Lower lobe of right lung (tissue), 2 donors: ENCODE measurements at regions not wholly inside any gene's neighbourhood (a gene's known extent, or its start where the extent isn't known, plus 50 kb on each side); places are given as distances from the start of the nearest gene placed in this dataset.

ENCODE experiments used
- ATAC-seq, 2 donors: fragments of 200-7000 bp; cut with Tn5 transposase; one replicate each; pipeline ENCODE4 v1.9.1; 2020 to 2022; ENCODE audit warnings: mild to moderate bottlenecking in 2 of 2, moderate library complexity in 2 of 2
- DNase-seq: peaks from one replicate; pipeline ENCODE4 v3.0.0-alpha.2; 2020
- H3K27ac ChIP-seq: fragments of 200-600 bp; one replicate; pipeline ENCODE4 v1.8.0; 2022
- H3K27me3 ChIP-seq: fragments of 200-600 bp; one replicate; pipeline ENCODE4 v1.8.0; 2022; ENCODE audit warnings: low read depth
- H3K36me3 ChIP-seq: fragments of 200-600 bp; one replicate; pipeline ENCODE4 v1.8.0; 2022; ENCODE audit warnings: mild to moderate bottlenecking
- H3K4me1 ChIP-seq: fragments of 200-600 bp; one replicate; pipeline ENCODE4 v1.8.0; 2022
- H3K4me3 ChIP-seq: fragments of 200-600 bp; one replicate; pipeline ENCODE4 v1.8.0; 2022; ENCODE audit warnings: mild to moderate bottlenecking
- H3K9me3 ChIP-seq: fragments of 200-600 bp; one replicate; pipeline ENCODE4 v1.8.0; 2022
- CTCF ChIP-seq: fragments of 200-600 bp; IDR thresholded peaks from one replicate; pipeline ENCODE4 v1.8.0; 2022; ENCODE audit warnings: antibody characterized with exemption, mild to moderate bottlenecking
- intact Hi-C: fragments of 100-400 bp; cut with DNase I; formaldehyde crosslinking; loops from one replicate; pipeline ENCODE4 v1.11.0; 2022
- donor health status: DM: no; HTN: yes; CAD: no; lungs with severe emphysema.

- no peak for TF ChIP-seq CTCF
- H3K27me3 ChIP-seq, result no peaks in the 10 kb centered on the region
- H3K27ac ChIP-seq, result no peak overlapping the region
- no peaks in the 10 kb centered on the region for H3K4me1 ChIP-seq
- H3K4me3 ChIP-seq, result no peak overlapping the region
- H3K36me3 ChIP-seq, result no peaks in the 10 kb centered on the region
- intact Hi-C loops, result no loop called here
- ATAC-seq, result no peak
- no peaks in the 10 kb centered on the region for H3K9me3 ChIP-seq
- no peak for DNase-seq
Observed at GRCh38 chr21:41622831-41623548, 115.0 kb upstream of the TMPRSS2 start.

- no peak overlapping the region for H3K4me3 ChIP-seq
- DNase-seq, result no peak
- ATAC-seq, result no peak
Observed at GRCh38 chr21:41622201-41622600, 114.2 kb upstream of the TMPRSS2 start.

GRCh38 chr21:41621513-41621912 is 113.6 kb upstream of the TMPRSS2 start:
- H3K27ac ChIP-seq, result peak overlapping the region; percentile 36
- H3K36me3 ChIP-seq, result no peaks in the 10 kb centered on the region
- no peak for DNase-seq
- no peak overlapping the region for H3K4me3 ChIP-seq
- no peak for TF ChIP-seq CTCF
- no peaks in the 10 kb centered on the region for H3K27me3 ChIP-seq
- ATAC-seq, result peak; percentile 13 to 24
- no peaks in the 10 kb centered on the region for H3K9me3 ChIP-seq
- no peaks in the 10 kb centered on the region for H3K4me1 ChIP-seq
- intact Hi-C loops, result no loop called here

More at GRCh38 chr21:41622201-41622600, 114.2 kb upstream of the TMPRSS2 start:
- Histone ChIP-seq H3K36me3 (no peaks in the 10 kb centered on the region), H3K9me3 (no peaks in the 10 kb centered on the region), H3K27me3 (no peaks in the 10 kb centered on the region), H3K4me1 (no peaks in the 10 kb centered on the region), H3K27ac (peak overlapping the region; percentile 36)
- TF ChIP-seq CTCF, result no peak
- intact Hi-C loops, result no loop called here

GRCh38 chr21:41620982-41621381 is 113.0 kb upstream of the TMPRSS2 start:
- ATAC-seq (no peak), DNase-seq (no peak)
- no peak overlapping the region for H3K4me3 ChIP-seq
- TF ChIP-seq CTCF, result no peak
- intact Hi-C loops, result no loop called here
- no peaks in the 10 kb centered on the region for H3K4me1 ChIP-seq
- H3K27ac ChIP-seq, result no peak overlapping the region
- H3K36me3 ChIP-seq, result no peaks in the 10 kb centered on the region
- H3K27me3 ChIP-seq, result no peaks in the 10 kb centered on the region
- H3K9me3 ChIP-seq, result no peaks in the 10 kb centered on the region

- H3K27ac ChIP-seq, result no peak overlapping the region
- peaks cover under 1% of the 10 kb centered on the region for H3K4me1 ChIP-seq
- ATAC-seq (no peak), DNase-seq (no peak)
- no peak overlapping the region for H3K4me3 ChIP-seq
- intact Hi-C loops, result no loop called here
- H3K27me3 ChIP-seq, result no peaks in the 10 kb centered on the region
- no peaks in the 10 kb centered on the region for H3K9me3 ChIP-seq
- no peak for TF ChIP-seq CTCF
- H3K36me3 ChIP-seq, result no peaks in the 10 kb centered on the region
Observed at GRCh38 chr21:41620541-41620940, 112.6 kb upstream of the TMPRSS2 start.
